GM21447 (cell line): ENCODE measurements at regions not wholly inside any gene's neighbourhood (a gene's known extent, or its start where the extent isn't known, plus 50 kb on each side); places are given as distances from the start of the nearest gene placed in this dataset.
"Not testable (repeated sequence)": the region's sequence is repeated elsewhere in the genome, so short reads cannot be mapped to it uniquely, and the experiment has no call there.

Experiments used
- ATAC-seq: cut with Tn5 transposase; IDR thresholded peaks from one replicate; pipeline ENCODE4 v1.9.1; 2021; ENCODE audit not compliant: unreplicated experiment

DNA sequence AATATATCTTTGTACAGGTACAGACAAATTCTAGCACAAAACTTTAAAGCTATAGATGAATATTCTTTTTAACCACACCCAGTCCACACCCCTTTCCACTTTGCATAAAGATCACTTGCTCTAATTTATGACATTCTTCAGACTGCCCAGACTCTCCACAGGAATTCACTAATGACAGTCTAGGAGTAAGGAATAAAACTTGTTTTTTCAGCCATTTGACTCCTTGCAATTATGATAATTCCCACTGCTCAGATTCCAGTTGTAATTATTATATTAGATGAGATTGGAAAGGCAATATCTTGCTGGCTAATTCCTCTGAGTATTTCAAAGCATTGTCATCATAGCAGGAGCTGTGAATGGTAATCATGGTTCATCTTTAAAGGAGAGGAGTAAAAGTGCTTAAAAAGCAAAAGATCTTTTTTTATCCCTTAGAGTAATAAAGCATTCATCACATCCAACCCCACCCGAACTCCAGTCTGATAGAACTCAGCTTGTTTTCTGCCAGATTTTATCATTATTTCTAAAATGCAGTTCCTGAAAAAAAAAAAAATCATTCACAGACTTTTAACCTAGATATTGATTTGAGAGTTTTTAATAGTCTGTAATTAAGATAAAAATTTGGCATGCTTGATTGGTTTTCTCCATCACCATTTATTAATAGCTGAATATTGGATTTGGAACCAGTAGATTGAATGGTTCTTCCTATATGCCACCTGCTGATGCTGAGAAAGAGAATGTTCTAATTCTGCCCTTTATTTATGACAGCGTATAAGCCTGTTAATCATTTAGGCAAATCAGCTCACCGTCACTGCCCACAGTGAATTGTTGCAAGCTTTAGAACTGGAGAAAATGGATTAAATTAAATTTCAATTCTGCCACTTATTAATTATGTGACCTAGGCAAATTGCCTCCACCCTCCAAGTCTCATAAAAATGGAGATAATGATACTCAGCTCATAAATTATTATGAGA is 93.9 kb upstream of the RASSF8 start:
- no peak for ATAC-seq

DNA sequence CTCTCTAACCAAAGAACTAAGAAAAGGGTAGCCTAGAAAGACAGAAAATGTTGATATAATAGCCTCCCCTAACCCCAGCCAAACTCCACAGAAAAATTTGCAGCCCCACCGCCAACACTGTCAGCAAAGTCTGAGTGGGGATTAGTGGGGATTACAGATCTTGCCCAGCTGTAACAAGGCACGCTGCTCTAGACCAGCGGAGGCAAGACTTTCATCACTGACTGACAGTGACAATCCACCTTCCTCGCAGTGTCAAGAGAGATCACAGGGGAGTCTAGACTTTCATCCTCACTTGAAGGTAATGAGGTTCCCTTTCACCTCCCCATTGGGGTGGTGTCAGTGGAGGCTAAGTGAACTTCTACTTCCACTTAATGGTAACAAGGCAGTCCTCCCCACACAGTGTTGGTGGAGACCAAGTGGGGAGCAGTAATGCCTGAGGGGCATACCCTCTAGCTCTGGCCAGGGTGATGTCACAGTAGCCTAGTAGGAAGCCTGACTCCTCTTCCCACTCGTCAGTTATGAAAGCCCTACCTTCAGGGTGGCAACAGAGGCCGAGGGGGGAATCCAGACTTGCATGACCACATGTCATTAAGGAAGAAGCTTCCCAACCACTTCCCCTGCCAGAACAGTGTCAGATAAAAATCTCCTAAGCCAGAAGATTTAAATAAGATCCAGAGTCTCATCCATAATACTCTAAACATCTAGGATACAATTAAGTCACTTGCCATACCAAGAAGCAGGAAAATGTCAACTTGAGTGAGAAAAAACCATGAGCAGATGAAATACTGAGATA is 91.7 kb upstream of the RASSF8 start:
- no peak for ATAC-seq

DNA sequence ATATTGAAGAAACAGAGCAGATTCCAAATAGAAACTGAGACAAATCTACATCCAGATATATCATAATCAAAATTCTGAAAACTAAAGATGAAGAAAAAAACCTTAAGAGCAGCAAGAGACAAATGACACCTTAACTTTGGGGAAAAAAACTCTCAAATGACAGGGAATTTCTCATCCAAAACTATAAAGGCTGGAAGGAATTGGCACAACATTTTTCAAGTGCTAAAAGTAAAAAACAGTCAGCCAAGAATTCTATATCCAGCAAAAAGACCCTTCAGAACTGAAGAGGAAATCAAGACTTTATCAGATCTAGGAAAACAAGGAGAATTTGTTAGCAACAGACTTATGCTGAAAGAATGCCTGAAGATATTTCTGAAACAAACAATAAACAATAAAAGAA is 90.3 kb upstream of the RASSF8 start:
- ATAC-seq: no peak

DNA sequence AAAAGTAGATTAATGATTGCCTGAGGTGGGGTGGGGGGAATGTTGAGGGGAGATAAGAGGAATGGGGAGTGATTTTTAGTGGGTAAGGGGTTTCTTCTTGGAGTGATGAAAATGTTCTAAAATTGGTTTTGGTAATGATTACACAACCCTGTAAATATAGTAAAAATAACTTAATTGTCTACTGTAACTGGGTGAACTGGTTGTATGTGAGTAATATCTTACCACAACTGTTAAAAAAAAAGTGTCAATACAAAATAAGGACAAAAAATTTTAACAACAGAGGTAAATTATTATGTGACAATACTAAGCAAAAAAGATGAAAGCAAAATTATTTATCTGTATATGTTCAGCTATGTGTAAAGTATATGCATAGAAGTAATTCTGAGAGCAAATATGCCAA is 86.3 kb upstream of the RASSF8 start:
- ATAC-seq: no peak

DNA sequence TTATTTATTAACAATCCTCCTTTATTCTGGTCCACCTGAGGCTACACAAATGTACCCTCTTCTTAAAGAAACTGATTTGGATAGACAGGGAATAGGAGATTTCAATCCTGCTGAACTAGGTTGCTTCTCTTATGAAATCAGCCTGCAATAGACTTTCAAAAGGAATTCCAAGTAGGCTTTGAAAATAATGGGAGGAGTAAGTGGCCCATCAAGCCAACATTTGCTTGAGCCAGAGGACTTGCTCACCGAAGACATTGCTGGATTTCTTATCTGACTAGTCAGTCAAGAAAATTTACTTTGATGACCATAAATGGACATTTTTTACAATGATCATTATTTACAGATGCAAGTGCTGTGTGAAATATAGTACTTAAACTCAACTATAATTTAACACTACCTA is 82.8 kb upstream of the RASSF8 start:
- no peak for ATAC-seq

DNA sequence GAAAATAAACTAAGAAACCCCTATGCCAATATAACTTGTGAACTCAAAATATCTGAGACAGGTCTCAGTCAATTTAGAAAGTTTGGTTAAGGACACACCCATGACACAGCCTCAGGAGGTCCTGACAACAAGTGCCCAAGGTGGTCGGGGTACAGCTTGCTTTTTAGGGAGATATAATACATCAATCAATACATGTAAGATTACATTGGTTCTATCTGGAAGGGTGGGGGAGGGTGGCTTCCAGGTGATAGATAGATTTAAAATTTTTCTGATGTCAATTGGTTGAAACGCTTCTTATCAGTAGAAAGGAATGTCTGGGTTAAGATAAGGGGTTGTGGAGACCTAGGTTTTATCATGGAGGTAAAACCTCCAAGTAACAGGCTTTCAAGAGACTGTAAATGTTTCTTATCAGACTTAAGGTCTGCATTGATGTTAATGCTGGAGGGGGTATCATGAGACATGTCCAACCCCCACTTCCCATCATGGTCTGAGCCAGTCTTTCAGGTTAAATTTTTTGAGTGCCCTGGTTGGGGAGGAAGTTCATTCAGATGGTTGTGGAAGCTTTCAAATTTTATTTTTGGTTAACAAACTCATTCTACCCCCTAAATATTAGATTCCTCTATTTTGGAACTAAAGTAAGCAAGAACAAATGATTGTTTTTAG is 82.0 kb upstream of the RASSF8 start:
- ATAC-seq: no peak

DNA sequence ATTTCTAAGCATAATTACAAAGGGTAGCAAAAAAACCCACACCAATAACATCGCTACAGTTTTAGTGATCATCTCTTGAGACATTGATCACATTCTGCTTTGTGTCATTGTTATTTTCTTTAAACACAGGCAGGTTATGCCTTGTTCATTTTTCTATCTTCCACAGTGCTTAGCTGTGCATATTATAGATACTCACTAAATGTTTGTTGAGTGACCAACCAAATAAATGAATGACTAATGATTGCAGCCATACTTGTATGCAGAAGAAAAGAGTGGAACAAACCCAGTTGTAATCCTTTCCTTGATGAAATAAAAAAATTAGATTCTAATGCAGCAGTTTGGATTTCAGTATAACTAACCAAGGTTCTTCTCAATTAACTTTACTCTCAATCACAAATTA is 81.0 kb upstream of the RASSF8 start:
- ATAC-seq: no peak

DNA sequence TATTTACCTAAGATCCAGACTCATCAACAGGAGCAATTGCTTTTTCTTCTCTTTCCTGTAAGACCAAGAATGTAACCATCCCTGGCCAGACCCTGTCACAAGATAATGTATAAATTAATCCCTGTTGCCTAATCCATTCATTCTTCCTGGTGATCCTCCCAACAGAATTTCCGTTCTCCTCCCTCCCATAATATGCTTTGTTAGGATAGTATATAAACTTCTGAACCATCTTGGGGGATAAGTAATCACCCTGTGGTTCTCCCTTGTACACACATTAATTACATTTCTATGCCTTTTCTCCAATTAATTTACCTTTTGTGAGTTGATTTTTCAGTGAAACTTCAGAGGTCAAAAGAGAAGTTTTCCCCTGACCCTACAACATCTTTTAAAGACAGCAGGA is 76.2 kb upstream of the RASSF8 start:
- no peak for ATAC-seq

DNA sequence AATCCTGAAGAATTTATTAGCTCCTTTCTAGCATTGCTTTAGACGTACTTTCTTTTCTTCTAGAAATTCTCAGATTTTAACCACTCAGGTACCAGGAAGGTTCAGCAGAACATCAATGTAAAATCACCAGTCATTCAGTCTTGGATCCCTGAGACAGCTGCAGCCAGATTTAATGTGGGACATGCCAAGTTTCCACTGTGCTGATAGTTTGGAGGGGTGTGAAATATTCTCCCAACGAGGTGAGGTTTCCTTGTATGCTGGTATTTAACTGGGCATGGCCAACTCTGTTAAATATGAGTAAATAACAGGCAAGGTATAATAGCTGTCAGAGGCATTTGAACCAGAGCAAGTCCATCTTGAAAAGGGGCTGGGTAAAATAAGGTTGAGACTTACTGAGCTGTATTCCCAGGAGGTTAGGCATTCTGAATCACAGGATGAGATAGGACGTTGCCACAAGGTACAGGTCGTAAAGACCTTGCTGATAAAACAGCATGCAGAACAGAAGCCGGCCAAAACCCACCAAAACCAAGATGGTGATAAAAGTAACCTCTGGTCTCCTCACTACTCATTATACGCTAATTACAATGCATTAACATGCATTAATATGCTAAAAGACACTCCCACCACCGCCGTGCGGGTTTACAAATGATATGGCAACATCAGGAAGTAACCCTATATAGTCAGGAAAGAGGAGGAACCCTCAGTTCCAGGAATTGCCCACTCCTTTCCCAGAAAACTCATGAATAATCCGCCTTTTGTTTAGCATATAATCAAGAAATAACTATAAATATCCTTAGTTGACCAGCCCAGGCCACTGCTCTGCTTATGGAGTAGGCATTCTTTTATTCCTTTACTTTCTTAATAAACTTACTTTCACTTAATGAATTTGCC is 75.2 kb upstream of the RASSF8 start:
- no peak for ATAC-seq

DNA sequence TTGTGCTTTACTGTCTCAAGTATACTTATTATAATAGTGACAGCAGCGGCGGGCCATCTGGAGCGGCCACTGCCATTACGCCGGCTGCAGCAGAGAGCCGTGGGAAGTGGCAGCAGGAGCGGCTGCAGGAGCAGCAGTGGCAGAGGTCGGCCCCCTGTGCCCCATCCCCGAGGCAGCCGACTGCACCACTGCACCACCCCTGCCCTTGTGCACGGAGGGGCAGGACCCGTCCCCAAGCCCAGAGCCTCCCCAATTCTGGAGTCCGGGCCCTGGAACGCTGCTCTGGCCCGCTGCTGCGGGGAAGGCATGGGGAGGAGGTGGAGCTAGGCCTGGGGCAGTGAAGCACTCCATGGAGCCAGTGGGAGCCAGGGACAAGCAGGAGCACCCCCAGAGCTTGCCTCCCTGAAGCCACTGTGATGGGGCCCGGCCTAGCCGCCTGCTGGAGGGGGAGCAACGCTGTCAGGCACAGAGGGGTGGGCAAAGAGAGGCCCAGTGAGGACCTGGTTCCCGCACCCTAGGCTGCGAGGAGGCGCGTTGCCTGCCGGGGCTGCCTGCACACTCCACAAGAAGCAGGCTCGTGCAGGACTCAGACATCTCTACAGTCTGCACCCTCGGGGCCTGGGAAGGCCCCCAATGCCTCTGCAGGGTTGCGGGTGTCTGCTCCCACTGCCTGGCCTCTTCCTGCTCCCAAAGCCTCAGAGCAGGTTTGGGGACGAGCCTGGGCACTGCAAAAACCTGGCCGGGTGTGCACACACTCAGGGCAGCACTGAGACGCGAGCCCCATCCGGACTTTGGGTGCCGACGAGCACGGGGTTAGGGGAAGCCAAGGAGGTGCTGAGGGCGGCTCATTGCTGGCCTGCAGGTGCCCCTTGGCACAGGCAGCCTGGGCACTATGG is 74.2 kb upstream of the RASSF8 start:
- no peak for ATAC-seq

DNA sequence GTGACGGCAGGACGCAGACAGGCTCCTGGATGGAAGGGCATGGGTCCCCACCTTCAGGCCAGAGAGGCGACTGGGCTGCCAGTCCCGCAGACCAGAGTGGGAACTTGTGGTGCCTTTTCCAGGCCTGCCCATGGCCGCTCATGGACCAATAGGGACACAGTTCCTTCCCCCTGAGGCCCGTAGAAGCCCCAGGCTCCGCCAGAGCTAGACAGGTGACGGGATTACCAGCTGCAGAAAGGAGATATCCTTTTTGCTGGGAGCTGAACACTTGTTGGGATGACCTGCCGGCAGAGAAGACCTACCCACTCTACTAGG is 73.6 kb upstream of the RASSF8 start:
- ATAC-seq: no peak

DNA sequence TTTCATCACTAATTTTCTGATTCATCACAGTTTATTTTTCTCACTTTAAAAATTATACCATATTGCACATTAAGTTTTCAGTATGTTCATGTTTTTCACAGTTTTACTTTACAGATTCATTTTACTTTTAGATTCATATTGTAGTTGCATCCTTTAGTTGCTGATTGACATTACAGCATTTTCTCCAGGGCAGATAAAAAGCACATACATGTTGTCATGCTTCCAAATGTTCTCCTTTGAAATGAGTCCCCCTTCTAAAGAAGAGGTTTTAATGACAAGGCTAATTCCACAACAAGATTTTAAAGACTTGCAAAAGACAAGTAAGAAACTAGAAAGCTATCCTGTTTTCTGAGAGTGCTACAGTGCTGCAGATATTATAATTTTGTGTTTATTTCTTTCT is 72.1 kb upstream of the RASSF8 start:
- ATAC-seq: no peak

DNA sequence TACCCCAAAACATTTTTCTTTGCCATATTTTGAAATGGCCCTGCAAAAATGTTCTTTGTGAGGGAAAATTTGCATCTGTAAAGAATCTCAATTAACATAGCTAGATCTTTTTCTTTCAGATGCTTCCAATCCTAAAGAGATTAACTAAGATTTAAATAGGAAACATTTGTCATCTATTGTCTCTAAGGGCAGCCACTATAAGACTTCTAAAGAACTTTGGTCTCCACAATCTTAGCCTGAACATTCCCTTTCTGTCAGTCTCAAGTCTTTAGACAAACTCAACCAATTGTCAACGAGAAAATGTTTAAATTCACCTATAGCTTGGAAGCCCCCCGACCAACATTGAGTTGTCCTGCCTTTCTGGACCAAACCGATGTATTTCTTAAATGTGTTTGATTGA is 71.1 kb upstream of the RASSF8 start:
- ATAC-seq: no peak

DNA sequence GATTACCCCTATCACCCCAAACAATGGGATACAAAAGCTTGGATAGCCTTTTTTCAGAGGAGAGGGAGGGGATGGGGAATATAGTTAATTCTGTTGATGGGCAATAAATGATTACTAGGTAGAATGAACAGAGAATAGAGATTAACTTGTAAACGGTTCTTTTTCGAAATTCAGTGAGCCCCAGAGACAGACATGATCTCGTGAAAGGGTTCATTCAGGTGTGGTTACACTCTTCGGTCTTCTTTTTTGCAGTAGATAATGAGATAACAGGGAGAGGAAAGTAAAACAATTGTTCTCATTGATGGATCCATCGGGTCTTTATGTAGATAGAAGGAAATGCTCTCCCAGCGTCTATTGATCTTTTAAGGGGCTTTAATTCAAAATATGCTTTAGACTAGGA is 69.3 kb upstream of the RASSF8 start:
- ATAC-seq: no peak

DNA sequence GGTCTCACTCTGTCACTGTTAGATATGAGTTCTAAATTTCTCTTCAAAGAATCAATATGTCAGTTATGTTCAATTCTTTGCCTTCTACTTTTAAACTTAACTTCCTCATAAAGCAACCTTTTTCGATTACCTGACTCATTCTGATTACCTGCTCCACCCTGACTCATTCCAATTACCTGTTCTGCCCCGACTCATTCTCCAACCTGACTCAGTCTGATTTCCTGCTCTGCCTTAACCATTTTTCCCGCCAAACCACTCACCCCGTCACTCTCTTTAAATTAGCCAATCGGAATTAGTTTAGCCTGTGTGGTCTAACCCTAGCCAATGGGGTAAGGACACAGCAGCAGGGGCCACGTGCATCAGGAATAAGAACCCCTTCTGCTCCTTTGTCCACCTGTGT is 67.4 kb upstream of the RASSF8 start:
- not testable (repeated sequence) for ATAC-seq

DNA sequence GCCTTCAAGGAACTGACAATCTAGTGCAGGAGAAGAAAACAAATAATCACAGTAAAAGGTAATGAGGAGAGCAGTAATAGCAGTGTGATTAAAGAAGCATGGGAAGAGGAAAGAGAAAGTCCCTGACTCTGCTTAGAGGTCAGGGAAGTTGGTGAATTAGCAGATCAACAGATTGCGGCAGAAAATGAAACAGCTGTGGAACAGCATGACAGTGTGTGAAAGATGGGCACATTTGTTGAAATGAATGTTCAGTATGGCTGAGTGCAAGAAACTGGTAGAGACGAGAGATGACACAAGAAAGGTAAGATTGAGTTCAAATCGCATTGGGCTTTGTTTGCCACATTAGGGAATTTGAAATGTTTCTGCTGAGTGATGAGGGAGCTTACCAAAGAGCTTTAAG is 63.7 kb upstream of the RASSF8 start:
- no peak for ATAC-seq

DNA sequence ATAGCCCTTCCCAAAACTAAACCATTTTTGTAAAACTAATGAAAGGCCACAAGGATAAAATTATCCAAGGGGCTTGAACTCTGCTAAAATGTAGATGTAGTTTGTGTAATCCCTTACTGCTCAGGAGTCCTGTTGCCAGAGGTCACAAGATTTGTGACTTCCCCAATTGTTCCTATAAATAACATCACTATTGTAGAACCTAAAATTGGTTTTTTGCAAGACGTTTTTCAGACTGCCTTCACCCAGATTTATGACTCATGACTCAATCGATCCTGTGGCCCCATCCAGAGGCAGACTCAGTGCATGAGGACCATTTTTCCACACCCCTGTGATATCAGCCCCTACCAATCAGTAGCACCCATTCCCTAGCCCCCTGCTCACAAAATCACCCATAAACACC is 61.5 kb upstream of the RASSF8 start:
- ATAC-seq: no peak

DNA sequence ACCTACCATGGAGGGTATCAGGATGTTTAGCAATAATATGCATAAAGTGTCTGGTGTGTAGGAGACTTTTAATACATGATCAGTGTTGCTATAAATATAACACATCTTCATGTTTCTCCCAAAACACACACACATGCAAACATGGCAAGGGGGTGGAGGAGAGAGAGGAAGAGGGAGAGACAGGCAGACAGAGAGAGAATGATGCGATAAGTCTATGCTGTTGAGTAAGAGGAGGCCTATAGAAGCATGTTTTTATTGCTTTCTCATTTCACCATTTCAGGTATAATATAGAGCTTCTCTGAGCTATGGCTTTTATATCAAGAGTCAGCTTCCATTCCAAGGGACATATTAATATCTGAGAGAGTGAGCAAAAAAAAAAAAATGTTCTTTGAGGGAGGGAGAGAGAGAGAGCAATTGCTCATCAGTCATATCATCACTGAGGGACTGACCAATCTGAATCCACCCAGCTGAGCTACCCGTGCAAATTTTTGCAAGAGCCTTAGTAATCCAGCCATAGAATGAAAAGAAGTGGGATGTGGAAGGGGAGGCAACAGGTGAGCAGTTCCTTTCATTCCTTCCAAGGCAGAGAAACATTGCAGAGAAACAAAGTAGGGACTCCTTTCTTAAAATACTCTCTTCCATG is 54.8 kb upstream of the RASSF8 start:
- ATAC-seq: no peak

DNA sequence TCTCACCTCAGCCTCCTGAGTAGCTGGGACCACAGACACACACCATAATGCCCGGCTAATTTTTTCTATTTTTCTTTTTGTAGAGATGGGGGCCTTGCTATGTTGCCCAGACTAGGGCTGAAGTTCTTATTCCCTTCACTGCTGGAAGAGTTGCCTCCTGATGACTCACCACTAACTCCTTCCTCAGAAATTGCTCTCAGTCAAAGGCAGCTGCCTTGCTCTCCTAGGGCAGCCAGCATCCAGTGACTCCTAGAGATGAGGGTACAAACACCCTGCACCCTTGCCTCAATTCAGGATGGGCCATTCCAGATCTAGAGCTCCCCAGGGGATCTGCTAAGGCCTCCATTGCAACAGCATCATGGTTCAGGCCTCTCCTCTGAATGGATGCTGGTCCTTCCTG is 54.0 kb upstream of the RASSF8 start:
- ATAC-seq: no peak
